ENCODE measurements at regions not wholly inside any gene's neighbourhood (a gene's known extent, or its start where the extent isn't known, plus 50 kb on each side); places are given as distances from the start of the nearest gene placed in this dataset.

DNA sequence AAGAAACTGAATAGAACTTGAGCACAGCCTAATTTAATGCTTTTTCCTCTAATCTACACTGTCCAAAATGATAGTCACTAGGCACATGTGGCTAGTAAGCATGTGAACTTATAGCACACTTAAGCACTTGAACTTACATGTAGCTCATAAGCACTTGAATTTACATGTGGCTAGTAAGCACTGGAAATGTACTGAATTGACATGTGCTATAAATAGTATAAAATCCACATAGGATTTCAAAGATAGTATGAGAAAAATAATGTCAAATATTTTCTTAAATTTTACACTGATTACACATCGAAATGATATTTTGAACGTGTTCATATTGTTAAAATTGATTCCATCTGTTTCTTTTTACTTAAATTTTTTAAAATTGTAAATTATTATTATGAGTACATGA, 167.3 kb downstream of the CARTPT start:
- TF ChIP-seq, protein P1, sequence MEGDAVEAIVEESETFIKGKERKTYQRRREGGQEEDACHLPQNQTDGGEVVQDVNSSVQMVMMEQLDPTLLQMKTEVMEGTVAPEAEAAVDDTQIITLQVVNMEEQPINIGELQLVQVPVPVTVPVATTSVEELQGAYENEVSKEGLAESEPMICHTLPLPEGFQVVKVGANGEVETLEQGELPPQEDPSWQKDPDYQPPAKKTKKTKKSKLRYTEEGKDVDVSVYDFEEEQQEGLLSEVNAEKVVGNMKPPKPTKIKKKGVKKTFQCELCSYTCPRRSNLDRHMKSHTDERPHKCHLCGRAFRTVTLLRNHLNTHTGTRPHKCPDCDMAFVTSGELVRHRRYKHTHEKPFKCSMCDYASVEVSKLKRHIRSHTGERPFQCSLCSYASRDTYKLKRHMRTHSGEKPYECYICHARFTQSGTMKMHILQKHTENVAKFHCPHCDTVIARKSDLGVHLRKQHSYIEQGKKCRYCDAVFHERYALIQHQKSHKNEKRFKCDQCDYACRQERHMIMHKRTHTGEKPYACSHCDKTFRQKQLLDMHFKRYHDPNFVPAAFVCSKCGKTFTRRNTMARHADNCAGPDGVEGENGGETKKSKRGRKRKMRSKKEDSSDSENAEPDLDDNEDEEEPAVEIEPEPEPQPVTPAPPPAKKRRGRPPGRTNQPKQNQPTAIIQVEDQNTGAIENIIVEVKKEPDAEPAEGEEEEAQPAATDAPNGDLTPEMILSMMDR (optimal IDR thresholded peaks at IDR 0.05 in 1 of 3, IDR thresholded peaks at IDR 0.05 in 1 of 3, conservative IDR thresholded peaks at IDR 0.05 in 1 of 3; ENCODE audit: extremely low read depth in 1 of 3, insufficient read depth in 2 of 3, low read length in 3 of 3), result no peak
- TF ChIP-seq EZH2 (IDR thresholded peaks at IDR 0.05; ENCODE audit: low read length), result no peak
